GM12878 (cell line): ENCODE measurements at regions not wholly inside any gene's neighbourhood (a gene's known extent, or its start where the extent isn't known, plus 50 kb on each side); places are given as distances from the start of the nearest gene placed in this dataset.

ENCODE experiments used
- ATAC-seq: fragments of 200-7000 bp; cut with Tn5 transposase; 3 replicates; pipeline ENCODE4 v1.9.1; 2020; ENCODE audit warnings: mild to moderate bottlenecking, moderate library complexity
- BruUV-seq: library from RNA; stranded (reverse); fragments of 400-500 nt; replicated peaks from 2 replicates; lab custom pipeline; 2021; lab: Mats Ljungman, UMichigan
- CTCF ChIA-PET: fragments of 300-600 bp; sonication (Branson Sonifier 250); formaldehyde crosslinking; extraction: SDS; loops from one replicate; lab custom pipeline; 2021; ENCODE audit warnings: inconsistent platforms; lab: Yijun Ruan, JAX
- POLR2A ChIA-PET: fragments of 350-600 bp; formaldehyde crosslinking; extraction: SDS; loops from one replicate; lab custom pipeline; 2021; ENCODE audit warnings: inconsistent platforms; lab: Charles Lee
- RAD21 ChIA-PET: fragments of 300-600 bp; sonication (Branson Sonifier 250); formaldehyde crosslinking; loops from one replicate; lab custom pipeline; 2023; ENCODE audit warnings: antibody characterized with exemption; ENCODE audit not compliant: unreplicated experiment; lab: Charles Lee
- SMC1A ChIA-PET: fragments of 300-600 bp; sonication (Branson Sonifier 250); formaldehyde crosslinking; loops from one replicate; lab custom pipeline; 2023; ENCODE audit not compliant: unreplicated experiment, uncharacterized antibody; lab: Charles Lee
- DNase-seq: peaks from one replicate; pipeline ENCODE4 v3.0.0-alpha.2; 2011; ENCODE audit warnings: low read depth, low spot score
- FAIRE-seq: peaks from 3 replicates; lab custom pipeline; 2011; peaks lifted over from hg19 to GRCh38; lab: Jason Lieb, UNC
- H2AFZ ChIP-seq: 2 replicates; pipeline ENCODE4 v1.6.0; 2011; ENCODE audit warnings: low read depth, low read length, control low read depth; ENCODE audit not compliant: control insufficient read depth
- H3K27ac ChIP-seq: 2 replicates; pipeline ENCODE4 v1.5.1; 2011; ENCODE audit warnings: control low read depth; ENCODE audit not compliant: control insufficient read depth, insufficient read depth
- H3K27me3 ChIP-seq, 2 experiments: replicated peaks in 1 of 2; 2 replicates each; pipeline versions ENCODE4 v1.6.0 to v1.6.1; 2011; ENCODE audit warnings: low read length in 1 of 2; ENCODE audit not compliant: control insufficient read depth in 2 of 2, insufficient read depth in 2 of 2
- H3K36me3 ChIP-seq, 2 experiments: 2 replicates each; pipeline ENCODE4 v1.5.1; 2011; ENCODE audit warnings: low read length in 1 of 2; ENCODE audit not compliant: control insufficient read depth in 2 of 2, insufficient read depth in 2 of 2
- H3K4me1 ChIP-seq: 2 replicates; pipeline ENCODE4 v1.6.1; 2011; ENCODE audit warnings: mild to moderate bottlenecking, low read length, moderate library complexity, mixed read lengths; ENCODE audit not compliant: control insufficient read depth, insufficient read depth
- H3K4me2 ChIP-seq: 2 replicates; pipeline ENCODE4 v1.6.0; 2011; ENCODE audit warnings: control low read depth; ENCODE audit not compliant: control insufficient read depth, insufficient read depth
- H3K4me3 ChIP-seq: fragments of 200-600 bp; sonication (generic); 2 replicates; pipeline ENCODE4 v1.5.1; 2016
- H3K79me2 ChIP-seq: 2 replicates; pipeline ENCODE4 v1.6.0; 2011; ENCODE audit warnings: low read length; ENCODE audit not compliant: control insufficient read depth, insufficient read depth
- H3K9ac ChIP-seq: 2 replicates; pipeline ENCODE4 v1.8.0; 2011; ENCODE audit warnings: low read length, control low read depth, mixed read lengths; ENCODE audit not compliant: control insufficient read depth, insufficient read depth
- H3K9me3 ChIP-seq: replicated peaks from 3 replicates; pipeline ENCODE4 v1.5.1; 2011; ENCODE audit warnings: mild to moderate bottlenecking, low read length; ENCODE audit not compliant: control insufficient read depth, insufficient read depth
- H4K20me1 ChIP-seq: 2 replicates; pipeline ENCODE4 v1.6.0; 2011; ENCODE audit not compliant: control insufficient read depth, insufficient read depth
- ESRRA ChIP-seq: IDR thresholded peaks from 2 replicates; pipeline ENCODE4 v1.6.1; 2012; ENCODE audit warnings: mild to moderate bottlenecking, low read length, improper control_type of control experiment
- GABPA ChIP-seq: IDR thresholded peaks from 2 replicates; pipeline ENCODE4 v1.6.1; 2014; ENCODE audit warnings: antibody characterized with exemption, low read depth, mild to moderate bottlenecking, inconsistent platforms
- IRF5 ChIP-seq: fragments of 450-650 bp; IDR thresholded peaks from 2 replicates; pipeline ENCODE4 v1.6.1; 2017; ENCODE audit warnings: borderline replicate concordance
- LARP7 ChIP-seq: fragments of 450-650 bp; IDR thresholded peaks from 2 replicates; pipeline ENCODE4 v1.6.1; 2017; ENCODE audit warnings: mild to moderate bottlenecking
- NBN ChIP-seq: fragments of 450-650 bp; IDR thresholded peaks from 2 replicates; pipeline ENCODE4 v1.6.1; 2016
- NR2F1 ChIP-seq: fragments of 450-650 bp; conservative IDR thresholded peaks from 2 replicates; pipeline ENCODE4 v1.6.1; 2017; ENCODE audit warnings: mild to moderate bottlenecking
- PBX3 ChIP-seq: IDR thresholded peaks from 2 replicates; pipeline ENCODE4 v1.6.1; 2011; ENCODE audit warnings: mild to moderate bottlenecking, low read depth, low read length, moderate library complexity; ENCODE audit not compliant: insufficient replicate concordance
- POLR2AphosphoS5 ChIP-seq: IDR thresholded peaks from 2 replicates; pipeline ENCODE4 v1.6.1; 2011; ENCODE audit warnings: mild to moderate bottlenecking, low read length, inconsistent platforms
- SP1 ChIP-seq: IDR thresholded peaks from one replicate; pipeline ENCODE4 v1.6.1; 2011; ENCODE audit warnings: low read depth, low read length
- STAT3 ChIP-seq: IDR thresholded peaks from 2 replicates; pipeline ENCODE4 v1.6.1; 2011; ENCODE audit warnings: low read depth, low read length, improper control_type of control experiment
- TAF1 ChIP-seq: IDR thresholded peaks from 2 replicates; pipeline ENCODE4 v1.6.1; 2011; ENCODE audit warnings: mild to moderate bottlenecking, low read depth, low read length, borderline replicate concordance
- ZBTB4 ChIP-seq: fragments of 450-650 bp; formaldehyde crosslinking; IDR thresholded peaks from 2 replicates; pipeline ENCODE4 v1.4.0; 2022; ENCODE audit warnings: mild to moderate bottlenecking, moderate library complexity
- ZSCAN29 ChIP-seq: fragments of 450-650 bp; IDR thresholded peaks from 2 replicates; pipeline ENCODE4 v1.6.1; 2017; ENCODE audit warnings: mild to moderate bottlenecking, moderate library complexity
- WGBS: methylation state at CpG from one replicate; pipeline ENCODE4 v1.1.6; 2016; ENCODE audit warnings: low lambda C conversion rate; ENCODE audit not compliant: insufficient replicate concordance, insufficient coverage; ENCODE audit errors: missing lambda C conversion rate; 5-methylcytosine and 5-hydroxymethylcytosine counted together
- in situ Hi-C: fragments of 300-500 bp; cut with MboI; formaldehyde crosslinking; loops from 9 replicates; pipeline ENCODE4 v1.14.3; 2018; ENCODE audit warnings: mixed read lengths
- intact Hi-C: fragments of 100-400 bp; cut with micrococcal nuclease; formaldehyde crosslinking; loops from one replicate; pipeline ENCODE4 v1.14.2; 2022; ENCODE audit not compliant: unreplicated experiment

- RAD21 ChIA-PET, result no interaction called here
- FAIRE-seq, result no peak
Measured at GRCh38 chr1:17877896-17878295, 122.8 kb downstream of the ACTL8 start.

More at GRCh38 chr1:17877896-17878295, 122.8 kb downstream of the ACTL8 start:
- Histone ChIP-seq H3K4me3 (no peak overlapping the region), H3K9me3 (no peaks in the 10 kb centered on the region), H2AFZ (no peak overlapping the region), H3K27ac (no peak overlapping the region), H3K36me3 (no peaks in the 10 kb centered on the region), H3K79me2 (no peaks in the 10 kb centered on the region), H3K9ac (no peak overlapping the region), H4K20me1 (no peaks in the 10 kb centered on the region), H3K4me1 (no peaks in the 10 kb centered on the region), H3K4me2 (no peak overlapping the region), H3K27me3 (no peaks in the 10 kb centered on the region; a peak in 2 of 4 replicates)
- CTCF ChIA-PET, result no interaction called here
- POLR2A ChIA-PET, result no interaction called here
- intact Hi-C loops, result no loop called here
- DNase-seq, result no peak
- ATAC-seq, result no peak
- no peak for TF ChIP-seq IRF5
- no peak for TF ChIP-seq GABPA
- TF ChIP-seq LARP7, result no peak
- TF ChIP-seq TAF1, result no peak
- TF ChIP-seq POLR2AphosphoS5, result no peak
- TF ChIP-seq ZSCAN29, result no peak
- no peak for TF ChIP-seq NBN
- no peak for TF ChIP-seq STAT3
- no peak for TF ChIP-seq PBX3
- no peak for TF ChIP-seq SP1
- TF ChIP-seq NR2F1, result no peak
- TF ChIP-seq ZBTB4 (CRISPR knock-in tag), result no peak
- TF ChIP-seq ESRRA, result no peak
- WGBS, result 14% methylated on average over 7 of the region's 7 CpGs
- SMC1A ChIA-PET, result no interaction called here
- in situ Hi-C loops, result no loop called here
- no TSS peak for BruUV-seq
